Fibroblast of villous mesenchyme (primary cell): ENCODE measurements at regions not wholly inside any gene's neighbourhood (a gene's known extent, or its start where the extent isn't known, plus 50 kb on each side); places are given as distances from the start of the nearest gene placed in this dataset.
A peak's percentile ranks its signal among the peaks of the same experiment; 100 is the strongest.

Source experiments
- DNase-seq: peaks from one replicate; pipeline ENCODE4 v3.0.0-alpha.2; 2010; ENCODE audit warnings: low read depth
- H3K4me3 ChIP-seq: 2 replicates; pipeline ENCODE4 v1.5.1; 2011; ENCODE audit warnings: low read depth, mild to moderate bottlenecking, low read length
- TF ChIP-seq, protein P1 (sequence below): IDR thresholded peaks from 2 replicates; pipeline ENCODE4 v1.5.1; 2012; ENCODE audit warnings: low read depth, mild to moderate bottlenecking, low read length; ENCODE audit not compliant: insufficient read depth

DNA sequence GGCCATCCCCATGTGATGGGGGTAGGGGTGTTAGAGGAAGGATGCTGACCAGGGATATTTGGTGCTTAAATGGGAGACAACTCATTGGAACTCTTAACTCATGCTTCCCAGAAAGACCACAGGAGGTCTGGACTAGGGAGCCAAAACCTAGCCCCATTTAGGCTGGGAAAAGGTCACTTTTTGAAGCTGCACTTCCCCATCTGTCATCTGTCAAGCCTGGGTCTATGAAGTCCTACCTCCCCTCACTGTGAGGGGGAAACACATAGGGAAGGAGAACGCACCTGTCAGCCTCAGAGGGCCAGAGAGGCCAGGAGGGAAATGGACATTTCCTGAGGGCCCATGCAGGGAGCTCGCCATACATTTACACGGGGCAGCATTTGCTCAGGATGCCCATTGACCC, 321.0 kb downstream of the BCL11B start:
- DNase-seq, result no peak
- TF ChIP-seq, protein P1, sequence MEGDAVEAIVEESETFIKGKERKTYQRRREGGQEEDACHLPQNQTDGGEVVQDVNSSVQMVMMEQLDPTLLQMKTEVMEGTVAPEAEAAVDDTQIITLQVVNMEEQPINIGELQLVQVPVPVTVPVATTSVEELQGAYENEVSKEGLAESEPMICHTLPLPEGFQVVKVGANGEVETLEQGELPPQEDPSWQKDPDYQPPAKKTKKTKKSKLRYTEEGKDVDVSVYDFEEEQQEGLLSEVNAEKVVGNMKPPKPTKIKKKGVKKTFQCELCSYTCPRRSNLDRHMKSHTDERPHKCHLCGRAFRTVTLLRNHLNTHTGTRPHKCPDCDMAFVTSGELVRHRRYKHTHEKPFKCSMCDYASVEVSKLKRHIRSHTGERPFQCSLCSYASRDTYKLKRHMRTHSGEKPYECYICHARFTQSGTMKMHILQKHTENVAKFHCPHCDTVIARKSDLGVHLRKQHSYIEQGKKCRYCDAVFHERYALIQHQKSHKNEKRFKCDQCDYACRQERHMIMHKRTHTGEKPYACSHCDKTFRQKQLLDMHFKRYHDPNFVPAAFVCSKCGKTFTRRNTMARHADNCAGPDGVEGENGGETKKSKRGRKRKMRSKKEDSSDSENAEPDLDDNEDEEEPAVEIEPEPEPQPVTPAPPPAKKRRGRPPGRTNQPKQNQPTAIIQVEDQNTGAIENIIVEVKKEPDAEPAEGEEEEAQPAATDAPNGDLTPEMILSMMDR, result no peak
- no peak overlapping the region for H3K4me3 ChIP-seq

DNA sequence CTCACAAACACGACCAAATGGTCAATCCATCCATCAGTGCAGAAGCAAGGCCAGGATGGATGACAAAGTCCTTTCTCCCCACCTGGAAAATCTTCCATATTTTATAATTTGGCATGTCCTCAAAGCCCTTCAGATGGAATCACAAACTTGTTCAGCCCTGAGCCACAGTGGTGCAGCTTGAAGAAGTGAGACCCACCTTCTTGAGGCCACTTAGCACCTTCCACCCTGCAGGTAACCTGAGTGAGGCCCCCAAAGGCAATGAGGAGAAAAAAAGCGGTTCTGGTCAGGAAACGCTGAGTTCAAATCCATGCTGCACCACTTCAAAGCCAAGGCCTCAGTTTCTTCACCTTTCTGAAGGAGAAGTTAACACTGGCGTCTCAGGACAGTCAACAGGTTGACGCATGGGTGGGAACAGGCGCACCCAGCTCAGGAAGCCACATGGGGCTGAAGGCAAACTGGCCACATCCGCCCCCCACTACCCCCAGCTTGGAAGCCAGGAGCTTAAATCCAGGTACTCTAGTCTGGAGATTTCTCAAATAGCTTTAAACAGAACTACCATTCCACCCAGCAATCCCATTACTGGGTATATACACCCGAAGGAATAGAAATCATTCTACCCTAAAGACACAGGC, 320.4 kb downstream of the BCL11B start:
- TF ChIP-seq, protein P1, result no peak
- H3K4me3 ChIP-seq, result no peak overlapping the region
- no peak for DNase-seq

DNA sequence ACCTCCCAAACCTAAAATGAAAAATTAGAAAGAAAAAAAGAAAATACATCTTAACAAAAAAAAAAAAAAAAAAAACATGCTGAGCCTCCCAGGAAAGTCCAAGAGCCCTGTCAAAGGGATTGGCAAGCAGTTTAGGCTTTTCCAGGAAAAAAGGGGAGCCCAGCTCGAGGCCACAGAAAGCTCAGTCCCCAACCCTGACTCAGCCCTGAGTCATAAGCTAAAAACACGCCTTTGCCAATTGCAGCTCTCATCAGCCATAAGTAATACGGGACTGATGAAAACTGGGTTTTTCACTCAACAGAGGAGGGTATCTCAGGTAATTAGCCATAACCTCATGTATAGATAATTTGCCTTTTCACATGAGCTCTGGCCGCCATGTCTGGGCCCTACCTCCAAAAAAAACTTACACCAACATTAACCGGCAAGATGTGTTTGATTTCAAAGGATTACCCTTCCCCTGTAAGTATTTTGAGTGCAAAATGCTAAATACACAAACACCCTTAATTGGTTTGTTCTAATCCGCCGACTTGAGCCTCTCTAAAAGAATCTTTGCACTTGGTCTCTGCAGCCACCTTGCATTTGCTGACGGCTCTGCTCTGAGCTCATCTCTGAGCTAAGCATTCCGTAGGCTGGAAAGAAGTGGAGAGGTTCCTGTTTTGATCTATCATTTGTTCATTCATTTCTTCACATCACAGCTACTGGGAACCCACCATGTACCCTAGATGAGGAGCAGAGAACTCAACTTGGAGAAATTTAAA, 319.2 kb downstream of the BCL11B start:
- DNase-seq, result no peak
- TF ChIP-seq, protein P1, result no peak

DNA sequence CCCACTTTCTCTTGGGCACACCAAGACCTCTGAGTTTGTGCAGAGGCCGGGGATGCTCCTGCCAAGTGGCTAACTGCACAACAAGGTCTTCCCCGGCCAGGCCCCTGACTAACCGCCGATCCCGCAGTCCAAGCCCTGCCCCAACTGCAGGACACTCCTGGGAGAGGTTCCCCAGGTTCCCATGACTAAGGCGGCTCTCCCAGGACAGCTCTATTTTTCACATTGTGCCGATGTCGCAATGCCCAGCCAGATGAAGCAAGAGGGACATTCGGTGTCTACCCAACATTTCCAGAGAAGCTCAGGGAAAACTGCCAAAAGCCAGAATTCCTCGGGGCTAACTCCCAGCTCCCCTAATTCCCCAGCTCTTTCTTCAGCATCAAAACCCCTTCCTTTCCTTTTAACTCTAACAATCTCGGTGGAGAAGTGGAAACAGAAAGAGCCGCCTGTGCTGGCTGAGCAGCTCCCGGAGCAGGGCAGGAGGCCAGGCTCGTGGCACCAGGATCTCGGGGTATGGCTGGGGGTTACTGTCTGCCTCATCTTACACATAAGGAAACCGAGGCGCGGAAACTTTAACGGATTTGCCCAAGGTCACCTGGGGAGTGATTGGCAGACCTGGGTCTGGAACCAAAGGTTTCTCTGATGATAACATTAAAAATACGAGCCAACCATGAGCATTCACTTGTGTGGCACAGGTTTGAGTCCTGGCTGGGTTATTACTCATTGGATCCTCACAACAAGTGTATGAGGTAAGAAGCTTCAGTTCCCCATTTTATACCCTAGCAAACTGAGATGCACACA, 318.2 kb downstream of the BCL11B start:
- DNase-seq, result peak; percentile 7
- TF ChIP-seq, protein P1, result no peak
- no peak overlapping the region for H3K4me3 ChIP-seq

More for the DNA sequence above, 319.2 kb downstream of the BCL11B start:
- no peak overlapping the region for H3K4me3 ChIP-seq

DNA sequence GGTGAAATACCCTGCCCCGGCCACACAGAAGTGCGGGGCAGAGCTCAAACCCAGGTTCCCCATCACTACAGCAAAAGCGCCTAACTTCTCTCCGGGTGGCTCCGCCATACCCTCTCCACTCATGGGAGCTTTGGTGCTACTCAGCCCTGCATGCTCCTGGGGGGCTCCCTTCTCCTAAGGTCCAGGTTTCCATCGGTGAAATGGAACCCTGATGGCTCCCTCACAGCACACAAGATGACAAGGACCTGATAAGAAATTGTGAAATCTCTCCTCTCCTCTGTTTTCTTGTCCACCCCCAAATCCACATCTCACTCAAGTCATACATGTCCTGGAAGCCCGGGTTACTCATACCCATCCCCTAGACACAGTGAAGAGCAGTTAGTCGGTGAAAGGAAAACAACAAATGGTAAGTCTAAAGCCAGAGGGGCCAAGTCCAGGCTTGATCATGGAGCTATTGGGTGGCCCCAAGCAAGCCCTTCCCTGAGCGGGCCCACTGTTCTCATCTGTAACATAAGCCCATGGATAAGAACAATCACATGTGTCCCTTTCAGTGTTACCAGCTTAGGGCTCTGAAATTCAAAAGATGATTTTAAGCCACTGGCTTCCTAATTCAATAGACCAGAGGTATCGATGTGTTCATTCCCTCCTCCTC, 317.5 kb downstream of the BCL11B start:
- H3K4me3 ChIP-seq, result no peak overlapping the region
- DNase-seq, result no peak
- TF ChIP-seq, protein P1, result no peak

DNA sequence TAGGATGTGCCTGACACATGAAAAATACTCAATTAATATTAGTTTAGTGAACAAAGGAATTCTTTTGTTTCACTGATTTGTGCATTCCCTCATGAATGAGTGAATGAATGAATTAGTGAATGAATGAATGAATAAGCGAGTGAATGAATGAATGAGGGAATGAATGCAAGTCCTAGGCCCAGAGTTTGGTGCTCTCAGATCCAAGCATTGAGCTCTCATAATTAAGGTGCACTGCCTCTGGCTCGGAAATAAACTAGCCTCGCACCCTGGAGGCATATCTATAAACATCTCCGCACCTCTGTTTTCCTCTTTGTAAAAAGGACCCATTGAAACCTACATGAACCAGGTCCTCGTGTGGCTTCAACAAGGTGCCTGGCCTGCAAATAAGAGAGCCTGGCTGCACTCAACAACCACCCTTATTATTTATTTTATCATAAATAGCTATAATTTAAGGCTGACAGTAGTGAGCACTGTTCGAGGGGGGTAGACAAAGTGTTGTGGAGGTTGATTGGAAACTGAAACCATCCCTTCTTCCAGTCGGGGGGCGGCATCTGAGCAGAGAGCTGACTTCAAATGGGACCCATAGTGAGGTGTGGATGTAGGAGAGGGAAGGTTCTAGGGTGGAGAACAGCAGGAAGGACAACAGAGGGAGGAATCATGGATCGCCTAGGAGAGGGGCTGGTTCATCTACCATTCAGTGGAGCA, 316.8 kb downstream of the BCL11B start:
- TF ChIP-seq, protein P1, result no peak
- H3K4me3 ChIP-seq, result no peak overlapping the region
- DNase-seq, result no peak
